Inflammatory macrophage treated with lipopolysaccharide for 1 hour (primary cell): ENCODE measurements at regions not wholly inside any gene's neighbourhood (a gene's known extent, or its start where the extent isn't known, plus 50 kb on each side); places are given as distances from the start of the nearest gene placed in this dataset.
"Not testable (repeated sequence)": the region's sequence is repeated elsewhere in the genome, so short reads cannot be mapped to it uniquely, and the experiment has no call there.

Experiments used
- DNase-seq, 2 donors: peaks; one replicate each; pipeline ENCODE4 v3.0.0-alpha.2; 2020 to 2022

- DNase-seq: not testable (repeated sequence)
Observed at GRCh38 chr1:219863816-219864215, 64.5 kb downstream of the SLC30A10 start.

- DNase-seq: no peak
Observed at GRCh38 chr1:219862366-219862765, 66.0 kb downstream of the SLC30A10 start.

GRCh38 chr1:219858980-219859379, 69.4 kb downstream of the SLC30A10 start:
- no peak for DNase-seq

GRCh38 chr1:219847215-219847855, 81.0 kb downstream of the SLC30A10 start:
- DNase-seq: peak in 1 of 2 donors; percentile 2

- not testable (repeated sequence) for DNase-seq
Observed at GRCh38 chr1:219839595-219839994, 88.8 kb downstream of the SLC30A10 start.

- DNase-seq: no peak
Observed at GRCh38 chr1:219837994-219838294, 90.4 kb downstream of the SLC30A10 start.

GRCh38 chr1:219837274-219837993, 90.9 kb downstream of the SLC30A10 start:
- DNase-seq: peak; percentile 6 to 45

- DNase-seq: no peak
Observed at GRCh38 chr1:219834314-219834917, 93.9 kb downstream of the SLC30A10 start.

GRCh38 chr1:219833214-219833815, 95.0 kb downstream of the SLC30A10 start:
- DNase-seq: no peak

- no peak for DNase-seq
Observed at GRCh38 chr1:219826290-219826689, 102.1 kb downstream of the SLC30A10 start.

- DNase-seq: no peak
Observed at GRCh38 chr1:219825355-219825754, 103.0 kb downstream of the SLC30A10 start.

- no peak for DNase-seq
Observed at GRCh38 chr1:219824338-219824737, 104.0 kb downstream of the SLC30A10 start.

- DNase-seq: no peak
Observed at GRCh38 chr1:219820551-219820950, 107.8 kb downstream of the SLC30A10 start.

- no peak for DNase-seq
Observed at GRCh38 chr1:219817914-219818313, 110.4 kb downstream of the SLC30A10 start.

GRCh38 chr1:219813294-219813693, 115.1 kb downstream of the SLC30A10 start:
- no peak for DNase-seq

- DNase-seq: peak; percentile 21 to 24
Observed at GRCh38 chr1:219812491-219813203, 115.7 kb downstream of the SLC30A10 start.

GRCh38 chr1:219812086-219812485, 116.3 kb downstream of the SLC30A10 start:
- DNase-seq: no peak

- DNase-seq: no peak
Observed at GRCh38 chr1:219810451-219810850, 117.9 kb downstream of the SLC30A10 start.

GRCh38 chr1:219808790-219809189, 119.6 kb downstream of the SLC30A10 start:
- no peak for DNase-seq

- DNase-seq: no peak
Observed at GRCh38 chr1:219806642-219807041, 121.7 kb downstream of the SLC30A10 start.

GRCh38 chr1:219806020-219806419, 122.3 kb downstream of the SLC30A10 start:
- no peak for DNase-seq

- DNase-seq: no peak
Observed at GRCh38 chr1:219805191-219805590, 123.2 kb downstream of the SLC30A10 start.

GRCh38 chr1:219801156-219801820, 127.1 kb downstream of the SLC30A10 start:
- DNase-seq: no peak
